Esophagus squamous epithelium (tissue), 5 donors: ENCODE measurements at regions not wholly inside any gene's neighbourhood (a gene's known extent, or its start where the extent isn't known, plus 50 kb on each side); places are given as distances from the start of the nearest gene placed in this dataset.

Experiments used
- DNase-seq: peaks from one replicate; lab custom pipeline; 2025; lab: John Stamatoyannopoulos, UW
- H3K27ac ChIP-seq, 4 donors: fragments of 200-600 bp; sonication (generic); one replicate each; pipeline ENCODE4 v1.5.1; 2016 to 2019; ENCODE audit warnings: mild to moderate bottlenecking in 1 of 4
- H3K27me3 ChIP-seq, 4 donors: fragments of 200-600 bp; sonication (generic); 1 replicate in 3 of 4; 2 replicates in 1 of 4; pipeline versions ENCODE4 v1.5.1 to v1.6.0; 2017 to 2021; ENCODE audit warnings: antibody characterized with exemption in 1 of 4
- H3K36me3 ChIP-seq, 3 donors: fragments of 200-600 bp; sonication (generic); one replicate each; pipeline ENCODE4 v1.5.1; 2016 to 2019
- H3K4me1 ChIP-seq, 3 donors: fragments of 200-600 bp; sonication (generic); one replicate each; pipeline ENCODE4 v1.5.1; 2017 to 2019
- H3K4me3 ChIP-seq, 4 donors: fragments of 200-600 bp; sonication (generic); 1 replicate in 3 of 4; 2 replicates in 1 of 4; pipeline ENCODE4 v1.5.1; 2016 to 2019; ENCODE audit warnings: mild to moderate bottlenecking in 2 of 4, moderate library complexity in 1 of 4
- H3K9me3 ChIP-seq, 3 donors: fragments of 200-600 bp; sonication (generic); one replicate each; pipeline ENCODE4 v1.5.1; 2016 to 2019
- CTCF ChIP-seq, 6 experiments: fragments of 450-650 bp in 4 of 6; fragments of 200-600 bp in 2 of 6; sonication (generic) in 2 of 6; IDR thresholded peaks; one replicate each; pipeline ENCODE4 v1.5.1; 2016 to 2019; ENCODE audit warnings: antibody characterized with exemption in 6 of 6, mild to moderate bottlenecking in 4 of 6, moderate library complexity in 4 of 6
- POLR2A ChIP-seq, 4 donors: fragments of 450-650 bp; IDR thresholded peaks; one replicate each; pipeline ENCODE4 v1.6.1; 2017; ENCODE audit warnings: antibody characterized with exemption in 4 of 4, mild to moderate bottlenecking in 4 of 4, moderate library complexity in 3 of 4
- WGBS, 2 donors: methylation state at CpG; one replicate each; pipeline ENCODE4 v1.1.5; 2018; 5-methylcytosine and 5-hydroxymethylcytosine counted together
- intact Hi-C: fragments of 100-400 bp; cut with DNase I; formaldehyde crosslinking; loops from one replicate; pipeline ENCODE4 v1.15.0; 2022
- donor health status: DM: yes; HTN: yes; CAD: no.

GRCh38 chr3:35965908-35966307, 326.6 kb downstream of the ARPP21 start:
- no peaks in the 10 kb centered on the region for H3K4me1 ChIP-seq
- H3K9me3 ChIP-seq, result no peaks in the 10 kb centered on the region
- no peaks in the 10 kb centered on the region for H3K27me3 ChIP-seq
- 4 to 17% methylated on average over 2 of the region's 2 CpGs for WGBS, 2 donors
- no peak overlapping the region for H3K27ac ChIP-seq
- TF ChIP-seq CTCF (IDR thresholded peaks at IDR 0.05) (peak in 4 of 6 experiments; percentile 20 to 49 (median 38)), POLR2A (IDR thresholded peaks at IDR 0.05) (no peak)
- intact Hi-C loops, result loop anchor here (5.0 kb wide), 1 partner anchor 736 kb away; no protein-coding TSS in a partner anchor
- H3K36me3 ChIP-seq, result no peaks in the 10 kb centered on the region
- no peak overlapping the region for H3K4me3 ChIP-seq
- no peak for DNase-seq

DNA sequence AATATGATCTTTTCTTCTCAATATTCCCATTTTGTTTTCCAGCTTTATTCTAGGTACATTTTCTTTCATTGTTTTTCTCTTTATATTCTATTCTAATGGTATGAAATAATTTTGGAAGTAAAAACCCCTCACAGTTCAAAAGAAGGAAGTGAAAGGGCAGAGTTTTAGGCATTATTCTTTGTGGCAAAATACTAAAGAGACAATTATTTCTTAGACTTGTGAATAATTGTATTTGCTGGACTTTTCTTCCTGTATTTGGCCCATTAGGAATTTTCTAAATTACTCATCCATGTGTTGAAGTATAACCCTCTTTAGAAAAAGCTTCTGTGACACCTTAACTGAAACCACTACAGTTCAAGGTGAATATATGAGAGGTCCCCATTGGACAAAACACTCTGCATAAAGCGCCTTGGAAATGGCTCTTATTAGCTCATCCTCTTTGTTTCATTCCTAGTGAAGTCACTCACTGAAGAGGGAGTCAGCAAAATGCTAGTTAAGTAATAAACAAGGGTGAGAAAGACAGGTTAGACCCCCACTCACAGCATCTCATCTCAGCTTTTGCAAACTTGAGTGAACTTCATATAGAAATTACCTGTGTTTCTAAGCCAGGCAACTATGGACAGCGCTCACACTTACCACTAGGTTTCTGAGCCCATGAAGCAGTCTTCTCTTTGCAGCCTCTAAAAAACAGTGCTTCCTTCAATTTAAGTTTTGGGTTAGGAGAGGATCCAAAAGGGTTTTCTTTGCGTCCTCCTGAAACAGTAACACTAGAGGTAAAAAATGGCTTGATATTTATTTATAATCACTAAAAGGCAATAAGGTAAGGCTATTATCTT, 327.5 kb downstream of the ARPP21 start:
- Histone ChIP-seq H3K36me3 (no peaks in the 10 kb centered on the region), H3K4me3 (no peak overlapping the region), H3K27me3 (no peaks in the 10 kb centered on the region), H3K4me1 (no peaks in the 10 kb centered on the region), H3K9me3 (no peaks in the 10 kb centered on the region), H3K27ac (no peak overlapping the region)
- WGBS, 2 donors, result 86 to 100% methylated on average over 2 to 3 of the region's 3 CpGs
- TF ChIP-seq POLR2A (IDR thresholded peaks at IDR 0.05), result no peak
- TF ChIP-seq CTCF (IDR thresholded peaks at IDR 0.05), result no peak
- intact Hi-C loops, result loop anchor here (5.0 kb wide), 1 partner anchor 735 kb away; no protein-coding TSS in a partner anchor
- DNase-seq, result no peak

DNA sequence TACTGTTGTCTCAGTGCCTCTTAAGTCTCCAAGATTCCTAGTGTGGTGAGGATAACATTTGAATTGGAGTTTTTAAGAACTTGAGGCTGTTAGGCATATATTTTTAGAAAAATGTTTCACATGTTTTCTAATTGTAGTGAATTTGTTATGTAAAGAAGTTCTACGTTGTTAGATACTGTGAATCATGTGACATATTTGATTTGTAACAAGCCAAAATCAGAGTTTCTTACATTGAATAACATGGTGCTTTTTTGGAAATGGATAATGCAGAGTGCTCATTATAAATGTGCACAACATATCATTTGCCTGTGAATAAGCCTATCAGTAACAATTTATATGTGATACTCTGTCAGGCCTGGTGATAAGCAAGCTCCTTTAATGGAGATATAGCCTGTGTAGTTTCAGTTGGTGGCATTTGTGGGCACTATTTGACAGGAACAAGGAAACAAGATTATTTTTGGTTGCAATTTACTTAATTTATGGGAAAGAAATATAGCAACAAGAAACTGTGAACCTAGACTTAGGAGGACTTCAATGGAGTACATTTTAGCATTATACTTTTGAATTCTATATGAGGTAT, 328.8 kb downstream of the ARPP21 start:
- H3K36me3 ChIP-seq, result no peaks in the 10 kb centered on the region

GRCh38 chr3:35969406-35969805, 330.1 kb downstream of the ARPP21 start:
- H3K36me3 ChIP-seq, result no peaks in the 10 kb centered on the region
- WGBS, 2 donors, result 16 to 20% methylated on average over 3 of the region's 3 CpGs
- DNase-seq, result no peak
- no peaks in the 10 kb centered on the region for H3K27me3 ChIP-seq
- H3K27ac ChIP-seq, result no peak overlapping the region
- no peaks in the 10 kb centered on the region for H3K9me3 ChIP-seq
- intact Hi-C loops, result loop anchor here (5.0 kb wide), 1 partner anchor 733 kb away; no protein-coding TSS in a partner anchor
- H3K4me1 ChIP-seq, result no peaks in the 10 kb centered on the region
- peak overlapping the region in 1 of 4 donors; percentile 27 for H3K4me3 ChIP-seq
- TF ChIP-seq CTCF (IDR thresholded peaks at IDR 0.05) (no peak), POLR2A (IDR thresholded peaks at IDR 0.05) (no peak)

More for the DNA sequence above, 328.8 kb downstream of the ARPP21 start:
- Histone ChIP-seq H3K4me1 (no peaks in the 10 kb centered on the region), H3K27me3 (no peaks in the 10 kb centered on the region), H3K4me3 (no peak overlapping the region), H3K27ac (no peak overlapping the region), H3K9me3 (no peaks in the 10 kb centered on the region)
- intact Hi-C loops, result loop anchor here (5.0 kb wide), 1 partner anchor 734 kb away; no protein-coding TSS in a partner anchor
- no peak for DNase-seq
- TF ChIP-seq CTCF (IDR thresholded peaks at IDR 0.05) (no peak), POLR2A (IDR thresholded peaks at IDR 0.05) (no peak)
- WGBS, 2 donors, result 21 to 52% methylated on average over 1 of the region's 1 CpG

DNA sequence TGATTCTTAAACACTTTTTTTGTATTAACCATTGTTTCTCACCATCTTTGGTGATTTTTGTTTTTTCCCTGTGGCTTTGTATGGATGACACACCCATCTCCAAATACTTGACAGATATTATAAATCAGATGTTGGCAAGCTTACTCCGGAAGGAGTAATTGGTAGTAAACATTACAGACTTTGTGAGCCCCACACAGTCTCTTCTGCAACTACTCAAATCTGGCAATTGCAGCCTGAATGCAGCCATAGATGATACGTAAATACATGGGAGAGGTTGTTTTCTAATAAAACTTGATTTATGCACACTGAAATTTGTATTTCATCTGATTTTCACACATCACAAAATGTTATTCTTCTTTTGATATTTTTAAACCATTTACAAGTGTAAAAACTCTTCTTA, 331.5 kb downstream of the ARPP21 start:
- Histone ChIP-seq H3K4me1 (no peaks in the 10 kb centered on the region), H3K27me3 (no peaks in the 10 kb centered on the region), H3K27ac (no peak overlapping the region), H3K36me3 (no peaks in the 10 kb centered on the region), H3K4me3 (no peak overlapping the region), H3K9me3 (no peaks in the 10 kb centered on the region)
- WGBS, 2 donors, result 53 to 58% methylated on average over 2 of the region's 2 CpGs
- DNase-seq, result no peak
- intact Hi-C loops, result no loop called here
- TF ChIP-seq CTCF (IDR thresholded peaks at IDR 0.05), result no peak
- no peak for TF ChIP-seq POLR2A (IDR thresholded peaks at IDR 0.05)
